CD4-positive, alpha-beta T cell (primary cell): ENCODE measurements at regions not wholly inside any gene's neighbourhood (a gene's known extent, or its start where the extent isn't known, plus 50 kb on each side); places are given as distances from the start of the nearest gene placed in this dataset.

Experiments used
- ATAC-seq: fragments of 200-7000 bp; cut with Tn5 transposase; one replicate; pipeline ENCODE4 v1.10.0; 2022; ENCODE audit warnings: mild to moderate bottlenecking; ENCODE audit not compliant: poor library complexity
- CTCF ChIA-PET: fragments of 350-600 bp; sonication (Branson Sonifier 250); formaldehyde crosslinking; loops from one replicate; lab custom pipeline; 2021; ENCODE audit warnings: antibody characterized with exemption, inconsistent platforms; lab: Charles Lee
- POLR2A ChIA-PET: fragments of 350-600 bp; sonication (Branson Sonifier 250); formaldehyde crosslinking; loops from one replicate; lab custom pipeline; 2021; ENCODE audit warnings: antibody characterized with exemption, inconsistent platforms; lab: Charles Lee
- DNase-seq, 14 experiments: peaks; one replicate each; pipeline ENCODE4 v3.0.0-alpha.2; 2013 to 2020; ENCODE audit warnings: mixed read lengths in 2 of 14
- H3K27ac ChIP-seq, 2 donors: one replicate each; pipeline versions ENCODE4 v1.5.1 to v1.7.0; 2013; ENCODE audit warnings: low read length in 2 of 2, low read depth in 1 of 2, mild to moderate bottlenecking in 1 of 2
- H3K27me3 ChIP-seq, 2 experiments: 1 replicate in 1 of 2; 2 replicates in 1 of 2; pipeline versions ENCODE4 v1.6.1 to v1.7.0; 2013; ENCODE audit warnings: low read length in 2 of 2, control low read depth in 1 of 2, mild to moderate bottlenecking in 1 of 2, moderate library complexity in 1 of 2; ENCODE audit not compliant: insufficient read depth in 2 of 2, control insufficient read depth in 1 of 2
- H3K36me3 ChIP-seq: one replicate; pipeline ENCODE4 v1.6.1; 2013; ENCODE audit warnings: low read length, control low read depth; ENCODE audit not compliant: insufficient read depth
- H3K4me1 ChIP-seq: one replicate; pipeline ENCODE4 v1.6.1; 2013; ENCODE audit warnings: low read length, control low read depth; ENCODE audit not compliant: insufficient read depth
- H3K4me3 ChIP-seq: one replicate; pipeline ENCODE4 v1.5.1; 2013; ENCODE audit warnings: mild to moderate bottlenecking, low read length, moderate library complexity
- H3K9me3 ChIP-seq, 2 experiments: 1 replicate in 1 of 2; 2 replicates in 1 of 2; pipeline versions ENCODE4 v1.6.1 to v1.7.0; 2013; ENCODE audit warnings: low read length in 2 of 2, mild to moderate bottlenecking in 2 of 2, control low read depth in 1 of 2, moderate library complexity in 1 of 2; ENCODE audit not compliant: control insufficient read depth in 1 of 2, insufficient read depth in 1 of 2
- H3K27ac Mint-ChIP-seq: one replicate; pipeline ENCODE4 v1.8.0; 2020; ENCODE audit warnings: mixed read lengths
- H3K27me3 Mint-ChIP-seq: one replicate; pipeline ENCODE4 v1.8.0; 2021; ENCODE audit warnings: mixed read lengths
- H3K36me3 Mint-ChIP-seq: one replicate; pipeline ENCODE4 v1.8.0; 2021; ENCODE audit warnings: low read depth, mixed read lengths
- H3K4me1 Mint-ChIP-seq: one replicate; pipeline ENCODE4 v1.8.0; 2021; ENCODE audit warnings: low read depth, mixed read lengths
- H3K4me3 Mint-ChIP-seq: one replicate; pipeline ENCODE4 v1.8.0; 2020; ENCODE audit warnings: mild to moderate bottlenecking, mixed read lengths
- H3K9me3 Mint-ChIP-seq: one replicate; pipeline ENCODE4 v1.8.0; 2020; ENCODE audit warnings: mixed read lengths
- intact Hi-C, 2 experiments: fragments of 100-400 bp; cut with DNase I in 1 of 2; cut with micrococcal nuclease in 1 of 2; formaldehyde crosslinking; loops; one replicate each; pipeline versions ENCODE4 v1.15.1 to v1.9.0; 2023 to 2025; cut with DNase I, micrococcal nuclease
- TF ChIP-seq, protein P1 (sequence below): fragments of 200-600 bp; IDR thresholded peaks from one replicate; pipeline ENCODE4 v1.8.0; 2022; ENCODE audit warnings: antibody characterized with exemption, mild to moderate bottlenecking

DNA sequence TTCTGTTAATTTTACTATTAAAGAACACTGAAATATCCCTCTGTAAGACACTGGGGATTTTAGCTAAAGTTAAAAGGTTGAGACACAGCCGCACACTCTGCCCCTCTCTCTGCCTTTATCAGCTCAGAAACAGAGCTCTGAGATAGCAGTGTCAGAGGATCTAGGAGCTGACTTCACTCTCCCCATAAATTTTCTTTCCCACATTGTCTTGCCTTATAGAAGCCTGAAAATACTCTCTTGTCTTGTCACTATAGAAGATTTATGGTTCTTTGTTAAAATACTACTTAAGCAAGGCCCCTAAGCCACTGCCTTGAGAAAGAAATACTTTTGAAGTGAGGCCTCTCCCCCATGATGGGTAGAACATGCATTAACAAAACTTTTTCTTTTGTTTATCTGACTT is 105.7 kb upstream of the C10orf90 start:
- H3K9me3 Mint-ChIP-seq, result no peaks in the 10 kb centered on the region
- CTCF ChIA-PET, result no interaction called here
- no peak overlapping the region for H3K27ac Mint-ChIP-seq
- no peak overlapping the region for H3K27ac ChIP-seq
- TF ChIP-seq, protein P1, sequence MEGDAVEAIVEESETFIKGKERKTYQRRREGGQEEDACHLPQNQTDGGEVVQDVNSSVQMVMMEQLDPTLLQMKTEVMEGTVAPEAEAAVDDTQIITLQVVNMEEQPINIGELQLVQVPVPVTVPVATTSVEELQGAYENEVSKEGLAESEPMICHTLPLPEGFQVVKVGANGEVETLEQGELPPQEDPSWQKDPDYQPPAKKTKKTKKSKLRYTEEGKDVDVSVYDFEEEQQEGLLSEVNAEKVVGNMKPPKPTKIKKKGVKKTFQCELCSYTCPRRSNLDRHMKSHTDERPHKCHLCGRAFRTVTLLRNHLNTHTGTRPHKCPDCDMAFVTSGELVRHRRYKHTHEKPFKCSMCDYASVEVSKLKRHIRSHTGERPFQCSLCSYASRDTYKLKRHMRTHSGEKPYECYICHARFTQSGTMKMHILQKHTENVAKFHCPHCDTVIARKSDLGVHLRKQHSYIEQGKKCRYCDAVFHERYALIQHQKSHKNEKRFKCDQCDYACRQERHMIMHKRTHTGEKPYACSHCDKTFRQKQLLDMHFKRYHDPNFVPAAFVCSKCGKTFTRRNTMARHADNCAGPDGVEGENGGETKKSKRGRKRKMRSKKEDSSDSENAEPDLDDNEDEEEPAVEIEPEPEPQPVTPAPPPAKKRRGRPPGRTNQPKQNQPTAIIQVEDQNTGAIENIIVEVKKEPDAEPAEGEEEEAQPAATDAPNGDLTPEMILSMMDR, result no peak
- H3K4me1 Mint-ChIP-seq, result no peaks in the 10 kb centered on the region
- H3K9me3 ChIP-seq, result no peaks in the 10 kb centered on the region
- no peak for DNase-seq
- ATAC-seq, result no peak
- H3K36me3 Mint-ChIP-seq, result no peaks in the 10 kb centered on the region
- no peaks in the 10 kb centered on the region for H3K4me1 ChIP-seq
- no peak overlapping the region for H3K4me3 ChIP-seq
- H3K27me3 ChIP-seq, result no peaks in the 10 kb centered on the region
- H3K27me3 Mint-ChIP-seq, result no peaks in the 10 kb centered on the region
- intact Hi-C loops, result no loop called here
- POLR2A ChIA-PET, result no interaction called here
- H3K36me3 ChIP-seq, result no peaks in the 10 kb centered on the region
- H3K4me3 Mint-ChIP-seq, result no peak overlapping the region

DNA sequence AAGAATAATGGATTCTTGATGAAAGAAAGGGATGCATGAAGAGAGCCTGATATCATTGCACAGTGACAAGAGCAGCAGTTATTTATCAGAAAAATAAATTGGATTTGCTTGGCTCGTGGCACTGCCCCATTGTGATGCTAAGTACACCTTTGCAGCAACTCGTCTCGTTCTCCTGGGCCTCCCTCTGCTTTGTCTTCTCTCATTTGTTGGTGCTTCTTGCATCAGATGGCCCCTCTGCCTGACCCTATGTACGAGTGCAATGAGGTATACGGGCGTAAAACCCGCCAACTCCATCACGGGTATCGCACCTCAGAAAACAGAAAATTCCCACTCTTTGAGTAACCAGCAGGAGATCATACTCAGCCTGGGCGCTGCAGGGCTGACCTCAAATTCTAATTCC is 107.2 kb upstream of the C10orf90 start:
- TF ChIP-seq, protein P1, result no peak
- Histone ChIP-seq H3K9me3 (no peaks in the 10 kb centered on the region), H3K27me3 (no peaks in the 10 kb centered on the region), H3K36me3 (no peaks in the 10 kb centered on the region), H3K27ac (no peak overlapping the region), H3K4me3 (no peak overlapping the region), H3K4me1 (no peaks in the 10 kb centered on the region)
- DNase-seq, result no peak
- Mint-ChIP-seq H3K4me3 (no peak overlapping the region), H3K9me3 (no peaks in the 10 kb centered on the region), H3K27ac (no peak overlapping the region), H3K4me1 (no peaks in the 10 kb centered on the region), H3K36me3 (no peaks in the 10 kb centered on the region), H3K27me3 (no peaks in the 10 kb centered on the region)
- ChIA-PET POLR2A (no interaction called here), CTCF (no interaction called here)
- intact Hi-C loops, result no loop called here
- no peak for ATAC-seq

DNA sequence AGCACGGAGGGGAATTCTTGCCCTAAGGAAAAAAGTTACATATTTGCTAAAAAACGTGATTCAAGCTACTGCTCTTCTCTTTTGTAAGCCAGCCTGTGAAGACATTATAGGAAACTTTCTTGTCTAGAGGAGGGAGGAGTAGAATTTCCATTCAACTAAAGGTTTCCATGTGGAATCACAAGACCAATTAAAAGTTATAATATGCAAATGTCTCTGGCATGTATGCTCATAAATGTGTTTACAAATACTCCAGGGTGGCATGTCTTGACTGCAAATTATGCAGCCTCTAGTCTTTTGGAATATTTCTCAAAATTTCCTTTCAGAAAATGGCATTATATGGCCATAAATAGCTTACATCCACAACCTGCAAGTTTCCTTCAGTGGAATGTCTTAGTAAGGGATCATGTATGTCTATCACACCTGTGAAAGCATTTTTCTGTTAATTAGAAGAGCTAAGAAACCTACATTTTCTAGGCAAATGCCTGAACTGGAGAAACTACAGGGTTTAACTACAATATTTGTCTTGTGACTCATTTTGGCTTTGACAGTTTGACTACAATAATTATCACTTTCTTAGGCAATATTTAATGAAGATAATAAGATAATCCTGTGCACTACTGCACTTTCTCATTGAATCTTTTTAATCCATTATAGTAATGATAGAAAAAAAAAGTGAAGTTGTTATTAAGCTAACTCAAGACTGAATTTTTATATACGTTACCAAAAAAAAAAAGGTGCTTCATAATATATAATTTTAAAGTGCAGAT is 111.1 kb upstream of the C10orf90 start:
- H3K27ac Mint-ChIP-seq, result no peak overlapping the region
- H3K4me3 Mint-ChIP-seq, result no peak overlapping the region
- no peaks in the 10 kb centered on the region for H3K4me1 Mint-ChIP-seq
- no peak for DNase-seq
- no peaks in the 10 kb centered on the region for H3K27me3 Mint-ChIP-seq
- H3K9me3 Mint-ChIP-seq, result no peaks in the 10 kb centered on the region
- H3K36me3 Mint-ChIP-seq, result no peaks in the 10 kb centered on the region
- CTCF ChIA-PET, result interaction anchor here (0.6 kb wide), 1 partner anchor 847 kb away, joined by 4 read pairs; no protein-coding TSS in a partner anchor
- intact Hi-C loops, result no loop called here
- H3K27me3 ChIP-seq, result no peaks in the 10 kb centered on the region
- H3K27ac ChIP-seq, result no peak overlapping the region
- H3K4me3 ChIP-seq, result no peak overlapping the region
- no peaks in the 10 kb centered on the region for H3K9me3 ChIP-seq
- no peak for ATAC-seq
- no peaks in the 10 kb centered on the region for H3K36me3 ChIP-seq
- POLR2A ChIA-PET, result no interaction called here
- H3K4me1 ChIP-seq, result no peaks in the 10 kb centered on the region
- TF ChIP-seq, protein P1, result no peak
